ENCODE measurements at regions not wholly inside any gene's neighbourhood (a gene's known extent, or its start where the extent isn't known, plus 50 kb on each side); places are given as distances from the start of the nearest gene placed in this dataset.

- TF ChIP-seq MAX (IDR thresholded peaks at IDR 0.05; ENCODE audit: insufficient read depth, insufficient read length): no peak
- TF ChIP-seq CTCF (IDR thresholded peaks at IDR 0.05; ENCODE audit: extremely low read depth in 1 of 2, insufficient read depth in 1 of 2, low read depth in 1 of 2, low read length in 2 of 2): no peak
- no peak for TF ChIP-seq POLR2A (IDR thresholded peaks at IDR 0.05; ENCODE audit: low read depth, low read length)
Observed at GRCh38 chr20:21601799-21602198, 87.9 kb upstream of the NKX2-2 start.
